Activated B cell treated with CpG ODN at 0.5 μM for 24 hours (primary cell): ENCODE measurements at regions not wholly inside any gene's neighbourhood (a gene's known extent, or its start where the extent isn't known, plus 50 kb on each side); places are given as distances from the start of the nearest gene placed in this dataset.

Experiments
- ATAC-seq: fragments of 200-7000 bp; cut with Tn5 transposase; one replicate; pipeline ENCODE4 v1.10.0; 2021; ENCODE audit warnings: low read depth, mild to moderate bottlenecking, moderate library complexity
- CTCF ChIA-PET: fragments of 350-600 bp; sonication (Branson Sonifier 250); formaldehyde crosslinking; loops from one replicate; lab custom pipeline; 2021; ENCODE audit warnings: antibody characterized with exemption; lab: Charles Lee
- POLR2A ChIA-PET: fragments of 350-600 bp; sonication (Branson Sonifier 250); formaldehyde crosslinking; loops from one replicate; lab custom pipeline; 2021; ENCODE audit warnings: antibody characterized with exemption; lab: Charles Lee
- DNase-seq: peaks from one replicate; pipeline ENCODE4 v3.0.0; 2022
- H3K27ac Mint-ChIP-seq: one replicate; pipeline ENCODE4 v1.8.0; 2020; ENCODE audit warnings: mixed read lengths
- H3K27me3 Mint-ChIP-seq: one replicate; pipeline ENCODE4 v1.8.0; 2021; ENCODE audit warnings: mixed read lengths
- H3K36me3 Mint-ChIP-seq: one replicate; pipeline ENCODE4 v1.8.0; 2021; ENCODE audit warnings: low read depth, mixed read lengths
- H3K4me1 Mint-ChIP-seq: one replicate; pipeline ENCODE4 v1.8.0; 2021; ENCODE audit warnings: mixed read lengths
- H3K4me3 Mint-ChIP-seq: one replicate; pipeline ENCODE4 v1.8.0; 2020; ENCODE audit warnings: mild to moderate bottlenecking, mixed read lengths
- H3K9me3 Mint-ChIP-seq: one replicate; pipeline ENCODE4 v1.8.0; 2020; ENCODE audit warnings: mixed read lengths
- intact Hi-C: fragments of 100-400 bp; cut with micrococcal nuclease; formaldehyde crosslinking; loops from one replicate; pipeline ENCODE4 v1.15.1; 2024
- TF ChIP-seq, protein P1 (sequence below): fragments of 200-600 bp; IDR thresholded peaks from one replicate; pipeline ENCODE4 v1.8.0; 2022; ENCODE audit warnings: antibody characterized with exemption, mild to moderate bottlenecking

DNA sequence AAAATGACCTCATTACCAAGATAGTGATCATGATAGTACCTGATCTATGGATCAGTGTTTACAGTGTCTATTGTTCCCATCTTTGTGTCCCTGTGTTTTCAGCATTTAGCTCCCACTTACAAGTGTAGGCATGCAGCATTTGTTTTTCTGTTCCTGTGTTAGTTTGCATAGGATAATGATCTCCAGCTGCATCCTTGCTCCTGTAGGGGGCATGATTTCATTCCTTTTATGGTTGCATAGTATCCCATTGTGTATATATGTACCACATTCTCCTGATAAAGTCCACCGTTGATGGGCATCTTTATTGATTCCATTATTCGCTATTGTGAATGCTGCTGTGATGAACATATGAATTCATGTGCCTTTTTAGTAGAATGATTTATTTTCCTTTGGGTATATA, 215.4 kb upstream of the NAV3 start:
- ChIA-PET POLR2A (no interaction called here), CTCF (no interaction called here)
- Mint-ChIP-seq H3K27ac (no peak overlapping the region), H3K4me1 (no peaks in the 10 kb centered on the region), H3K4me3 (no peak overlapping the region), H3K9me3 (peaks cover 5% of the 10 kb centered on the region), H3K27me3 (no peaks in the 10 kb centered on the region), H3K36me3 (no peaks in the 10 kb centered on the region)
- intact Hi-C loops = no loop called here
- ATAC-seq = no peak
- no peak for DNase-seq
- TF ChIP-seq, protein P1, sequence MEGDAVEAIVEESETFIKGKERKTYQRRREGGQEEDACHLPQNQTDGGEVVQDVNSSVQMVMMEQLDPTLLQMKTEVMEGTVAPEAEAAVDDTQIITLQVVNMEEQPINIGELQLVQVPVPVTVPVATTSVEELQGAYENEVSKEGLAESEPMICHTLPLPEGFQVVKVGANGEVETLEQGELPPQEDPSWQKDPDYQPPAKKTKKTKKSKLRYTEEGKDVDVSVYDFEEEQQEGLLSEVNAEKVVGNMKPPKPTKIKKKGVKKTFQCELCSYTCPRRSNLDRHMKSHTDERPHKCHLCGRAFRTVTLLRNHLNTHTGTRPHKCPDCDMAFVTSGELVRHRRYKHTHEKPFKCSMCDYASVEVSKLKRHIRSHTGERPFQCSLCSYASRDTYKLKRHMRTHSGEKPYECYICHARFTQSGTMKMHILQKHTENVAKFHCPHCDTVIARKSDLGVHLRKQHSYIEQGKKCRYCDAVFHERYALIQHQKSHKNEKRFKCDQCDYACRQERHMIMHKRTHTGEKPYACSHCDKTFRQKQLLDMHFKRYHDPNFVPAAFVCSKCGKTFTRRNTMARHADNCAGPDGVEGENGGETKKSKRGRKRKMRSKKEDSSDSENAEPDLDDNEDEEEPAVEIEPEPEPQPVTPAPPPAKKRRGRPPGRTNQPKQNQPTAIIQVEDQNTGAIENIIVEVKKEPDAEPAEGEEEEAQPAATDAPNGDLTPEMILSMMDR = no peak

DNA sequence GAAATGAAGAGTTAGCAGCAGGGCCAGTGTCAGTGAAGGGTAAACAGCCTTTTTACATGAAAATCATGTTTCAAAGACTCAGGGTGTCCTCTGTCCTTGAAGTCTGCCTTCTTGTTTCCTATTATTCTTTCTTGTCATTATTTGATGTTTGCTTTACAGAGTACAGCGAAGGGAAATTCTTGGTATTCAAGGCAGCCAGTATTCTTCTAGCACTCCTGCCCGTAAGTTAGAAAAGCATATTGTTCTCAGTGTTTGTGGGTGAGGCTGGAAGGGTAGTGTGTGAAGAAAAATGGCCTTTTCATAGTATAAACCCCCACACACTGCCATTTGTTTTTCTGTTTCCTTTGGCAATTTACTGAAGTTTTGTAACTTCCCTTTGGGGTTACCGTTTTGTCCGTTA, 217.3 kb upstream of the NAV3 start:
- Mint-ChIP-seq H3K4me3 (no peak overlapping the region), H3K36me3 (no peaks in the 10 kb centered on the region), H3K4me1 (no peaks in the 10 kb centered on the region), H3K9me3 (peaks cover 5% of the 10 kb centered on the region), H3K27me3 (no peaks in the 10 kb centered on the region), H3K27ac (no peak overlapping the region)
- TF ChIP-seq, protein P1 = no peak
- POLR2A ChIA-PET = no interaction called here
- ATAC-seq = no peak
- CTCF ChIA-PET = no interaction called here
- no peak for DNase-seq
- intact Hi-C loops = no loop called here

DNA sequence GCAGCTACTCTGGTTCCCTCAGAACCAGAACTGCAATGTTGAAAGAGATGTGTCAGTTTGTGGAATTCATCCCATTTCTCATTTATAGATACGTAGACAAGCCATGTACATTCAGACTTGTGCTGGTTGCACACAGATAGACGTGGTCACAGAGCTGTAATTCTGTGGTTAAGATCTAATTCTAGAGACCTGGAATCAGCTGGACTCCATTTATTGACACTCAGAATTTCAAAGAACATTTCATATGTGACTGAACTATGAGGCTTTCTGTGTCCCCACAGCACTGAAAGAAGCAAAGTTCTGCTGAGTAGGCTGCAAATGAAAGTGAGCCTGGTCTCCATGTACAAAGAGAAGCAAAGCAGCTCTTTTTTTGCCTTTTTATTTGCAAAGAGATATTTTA, 220.2 kb upstream of the NAV3 start:
- H3K27me3 Mint-ChIP-seq = no peaks in the 10 kb centered on the region
- H3K4me3 Mint-ChIP-seq = no peak overlapping the region
- TF ChIP-seq, protein P1 = no peak
- H3K36me3 Mint-ChIP-seq = no peaks in the 10 kb centered on the region
- ATAC-seq (no peak), DNase-seq (no peak)
- ChIA-PET CTCF (no interaction called here), POLR2A (no interaction called here)
- no peaks in the 10 kb centered on the region for H3K4me1 Mint-ChIP-seq
- H3K27ac Mint-ChIP-seq = no peak overlapping the region
- no peaks in the 10 kb centered on the region for H3K9me3 Mint-ChIP-seq
- intact Hi-C loops = no loop called here

DNA sequence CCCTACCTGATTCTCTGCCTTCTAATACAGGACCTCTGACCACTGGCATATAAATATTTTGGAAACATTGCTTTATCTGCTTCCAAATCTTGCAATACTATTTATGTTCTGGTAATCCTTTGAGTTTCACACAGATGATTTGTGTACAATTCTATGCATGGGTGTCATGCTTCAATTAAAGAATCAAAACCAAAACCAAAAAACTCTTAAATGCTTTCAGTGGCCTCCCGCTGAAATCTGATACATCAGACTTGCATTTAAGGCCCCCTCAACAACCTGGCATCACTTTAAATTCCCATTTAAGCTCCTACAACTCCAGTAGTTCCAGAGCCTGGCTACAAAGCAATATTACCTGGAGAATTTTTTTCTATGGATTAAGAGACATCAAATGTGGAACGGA, 221.7 kb upstream of the NAV3 start:
- H3K27ac Mint-ChIP-seq = no peak overlapping the region
- no peak overlapping the region for H3K4me3 Mint-ChIP-seq
- no peak for DNase-seq
- intact Hi-C loops = no loop called here
- H3K27me3 Mint-ChIP-seq = no peaks in the 10 kb centered on the region
- ChIA-PET POLR2A (no interaction called here), CTCF (no interaction called here)
- no peaks in the 10 kb centered on the region for H3K36me3 Mint-ChIP-seq
- no peaks in the 10 kb centered on the region for H3K9me3 Mint-ChIP-seq
- TF ChIP-seq, protein P1 = no peak
- H3K4me1 Mint-ChIP-seq = no peaks in the 10 kb centered on the region
- no peak for ATAC-seq

DNA sequence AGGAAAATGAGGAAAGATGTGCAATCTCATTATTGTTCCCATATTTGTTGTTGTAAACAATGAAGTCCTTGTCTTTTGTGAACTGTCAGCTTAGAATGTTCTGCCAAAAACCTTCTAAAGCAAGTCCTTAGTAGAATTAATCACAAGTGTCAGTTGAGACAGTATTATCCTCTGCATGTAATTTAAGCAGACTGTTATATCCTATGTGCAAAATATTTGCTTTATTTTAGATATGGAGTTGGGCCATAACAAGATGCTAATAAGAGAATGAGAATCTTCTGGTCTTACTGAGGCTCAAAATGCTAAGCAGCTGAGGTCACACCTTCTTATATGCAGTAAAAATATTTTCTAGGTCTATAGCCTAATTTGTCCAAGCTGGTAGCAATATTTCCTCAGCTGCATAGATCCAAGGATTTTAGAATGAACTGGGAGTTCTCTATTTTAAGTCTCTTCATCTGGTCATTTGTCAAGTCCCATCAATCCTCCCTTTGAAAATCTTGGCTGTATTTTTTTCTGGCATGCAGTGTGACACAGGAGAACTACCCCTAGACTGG, 222.3 kb upstream of the NAV3 start:
- Mint-ChIP-seq H3K4me3 (no peak overlapping the region), H3K36me3 (no peaks in the 10 kb centered on the region)

More for the DNA sequence above, 222.3 kb upstream of the NAV3 start:
- intact Hi-C loops = no loop called here
- ChIA-PET CTCF (no interaction called here), POLR2A (no interaction called here)
- H3K27me3 Mint-ChIP-seq = no peaks in the 10 kb centered on the region
- no peaks in the 10 kb centered on the region for H3K4me1 Mint-ChIP-seq
- no peak overlapping the region for H3K27ac Mint-ChIP-seq
- TF ChIP-seq, protein P1 = no peak
- H3K9me3 Mint-ChIP-seq = no peaks in the 10 kb centered on the region
- no peak for DNase-seq
- no peak for ATAC-seq
